Progenitor cell of endocrine pancreas (in vitro differentiated cells): ENCODE measurements at regions not wholly inside any gene's neighbourhood (a gene's known extent, or its start where the extent isn't known, plus 50 kb on each side); places are given as distances from the start of the nearest gene placed in this dataset.
A peak's percentile ranks its signal among the peaks of the same experiment; 100 is the strongest.

Experiments used
- DNase-seq: peaks from one replicate; pipeline ENCODE4 v3.0.0; 2021; ENCODE audit warnings: low spot score; ENCODE audit not compliant: unreplicated experiment
- H3K27ac Mint-ChIP-seq: 2 replicates; pipeline ENCODE4 v1.8.0; 2021; ENCODE audit warnings: mild to moderate bottlenecking, moderate library complexity, mixed read lengths
- H3K27me3 Mint-ChIP-seq: 2 replicates; pipeline ENCODE4 v1.8.0; 2021; ENCODE audit warnings: mixed read lengths
- H3K36me3 Mint-ChIP-seq: 2 replicates; pipeline ENCODE4 v1.8.0; 2022; ENCODE audit warnings: mixed read lengths; ENCODE audit not compliant: insufficient read depth
- H3K4me1 Mint-ChIP-seq: 2 replicates; pipeline ENCODE4 v1.8.0; 2021; ENCODE audit warnings: low read depth, mixed read lengths
- H3K4me3 Mint-ChIP-seq: 2 replicates; pipeline ENCODE4 v1.8.0; 2021; ENCODE audit warnings: low read depth, mild to moderate bottlenecking, moderate library complexity, mixed read lengths
- H3K9me3 Mint-ChIP-seq: 2 replicates; pipeline ENCODE4 v1.8.0; 2021; ENCODE audit warnings: low read depth, mixed read lengths
- CTCF ChIP-seq: fragments of 200-600 bp; sonication (generic); IDR thresholded peaks from one replicate; pipeline ENCODE4 v1.5.0; 2021; ENCODE audit warnings: antibody characterized with exemption, mild to moderate bottlenecking; ENCODE audit not compliant: unreplicated experiment

DNA sequence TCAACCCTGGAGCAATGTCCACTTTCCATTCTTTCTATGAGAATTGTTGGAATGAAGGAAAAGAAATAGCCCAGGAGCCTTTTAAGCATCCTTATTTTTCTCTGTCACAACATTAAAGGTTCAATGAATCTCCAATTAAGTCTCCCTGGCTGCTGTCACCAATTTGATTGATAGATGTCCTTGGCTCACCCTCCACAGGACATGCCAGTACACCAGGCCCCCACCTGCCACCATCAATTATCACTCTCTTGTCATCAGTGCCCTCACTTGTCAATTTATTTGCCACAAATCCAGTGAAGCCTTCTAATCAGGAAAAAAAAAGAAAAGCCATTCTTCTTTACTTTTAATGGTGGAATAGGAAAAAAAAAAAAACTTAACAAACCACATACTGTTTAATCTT lies 453.6 kb downstream of the CENPC start:
- TF ChIP-seq CTCF: no peak
- H3K4me3 Mint-ChIP-seq: no peak overlapping the region
- H3K9me3 Mint-ChIP-seq: peaks cover 2% of the 10 kb centered on the region

DNA sequence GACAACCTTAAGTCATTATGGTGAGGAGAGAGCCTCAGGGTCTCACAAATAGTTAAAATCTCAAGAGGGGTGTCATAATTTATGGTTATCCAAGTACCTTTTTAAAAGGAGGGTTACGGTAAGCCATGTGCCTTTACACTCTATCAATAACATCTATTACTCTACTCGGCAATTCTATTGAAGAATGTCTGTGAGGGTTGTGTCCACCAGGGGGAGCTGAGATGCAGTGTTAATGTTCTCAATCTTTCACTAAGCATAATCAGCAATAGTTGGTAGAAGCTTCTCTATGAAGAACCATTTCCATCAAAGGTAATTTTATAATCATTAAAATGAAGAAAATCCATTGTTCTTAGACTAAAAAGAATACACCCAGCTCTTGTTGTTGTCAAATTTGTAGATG lies 457.4 kb downstream of the CENPC start:
- no peak overlapping the region for H3K27ac Mint-ChIP-seq
- TF ChIP-seq CTCF: peak; percentile 48
- H3K9me3 Mint-ChIP-seq: peaks cover 2% of the 10 kb centered on the region
- peaks cover 23% of the 10 kb centered on the region for H3K4me1 Mint-ChIP-seq
- H3K4me3 Mint-ChIP-seq: no peak overlapping the region
- no peaks in the 10 kb centered on the region for H3K27me3 Mint-ChIP-seq
- no peaks in the 10 kb centered on the region for H3K36me3 Mint-ChIP-seq
- no peak for DNase-seq

More for the DNA sequence above, 453.6 kb downstream of the CENPC start:
- peaks cover 15% of the 10 kb centered on the region for H3K4me1 Mint-ChIP-seq
- H3K27me3 Mint-ChIP-seq: no peaks in the 10 kb centered on the region
- H3K36me3 Mint-ChIP-seq: no peaks in the 10 kb centered on the region
- no peak for DNase-seq
- H3K27ac Mint-ChIP-seq: peak overlapping the region; percentile 21

GRCh38 chr4:67084783-67085182 lies 460.5 kb downstream of the CENPC start:
- Mint-ChIP-seq H3K27me3 (no peaks in the 10 kb centered on the region), H3K4me3 (no peak overlapping the region), H3K27ac (no peak overlapping the region), H3K4me1 (peaks cover 11% of the 10 kb centered on the region), H3K9me3 (peaks cover 8% of the 10 kb centered on the region), H3K36me3 (no peaks in the 10 kb centered on the region)
- DNase-seq: no peak
- TF ChIP-seq CTCF: no peak

DNA sequence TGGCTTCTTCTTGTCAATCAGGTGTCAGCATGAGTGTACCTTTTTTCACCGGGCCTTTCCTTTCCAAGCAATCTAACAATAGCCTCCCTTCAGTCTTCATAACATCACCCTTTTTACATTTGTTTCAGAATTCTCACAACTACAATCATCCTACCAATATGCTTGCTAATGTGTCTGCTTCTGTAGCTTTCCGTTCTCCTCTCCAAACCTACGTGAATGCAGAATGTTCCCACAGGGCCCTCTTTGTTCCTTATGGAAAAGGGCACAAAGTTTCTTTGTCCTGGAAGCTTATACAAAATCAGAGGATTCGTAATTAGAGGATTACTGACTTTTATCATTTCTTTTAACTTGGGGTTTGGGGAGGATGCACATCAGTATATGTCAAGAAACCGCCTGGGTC lies 461.8 kb downstream of the CENPC start:
- DNase-seq: no peak
- TF ChIP-seq CTCF: no peak
- H3K4me1 Mint-ChIP-seq: peaks cover 8% of the 10 kb centered on the region
- H3K36me3 Mint-ChIP-seq: no peaks in the 10 kb centered on the region
- H3K4me3 Mint-ChIP-seq: no peak overlapping the region
- peak overlapping the region; percentile 31 for H3K27ac Mint-ChIP-seq
- H3K27me3 Mint-ChIP-seq: no peaks in the 10 kb centered on the region
- peaks cover 6% of the 10 kb centered on the region for H3K9me3 Mint-ChIP-seq

GRCh38 chr4:67082746-67083145 lies 462.6 kb downstream of the CENPC start:
- Mint-ChIP-seq H3K27me3 (no peaks in the 10 kb centered on the region), H3K36me3 (no peaks in the 10 kb centered on the region), H3K4me3 (no peak overlapping the region), H3K9me3 (peaks cover 5% of the 10 kb centered on the region), H3K27ac (no peak overlapping the region), H3K4me1 (peaks cover 8% of the 10 kb centered on the region)
- DNase-seq: no peak
- no peak for TF ChIP-seq CTCF
